HCT116 (cell line): ENCODE measurements at regions not wholly inside any gene's neighbourhood (a gene's known extent, or its start where the extent isn't known, plus 50 kb on each side); places are given as distances from the start of the nearest gene placed in this dataset.

Experiments used
- ATAC-seq: fragments of 200-7000 bp; cut with Tn5 transposase; 2 replicates; pipeline ENCODE4 v1.9.1; 2020; ENCODE audit warnings: mild to moderate bottlenecking, moderate library complexity
- BruUV-seq: library from RNA; stranded (reverse); fragments of 400-500 nt; replicated peaks from 2 replicates; lab custom pipeline; 2021; lab: Mats Ljungman, UMichigan
- CTCF ChIA-PET: fragments of 300-600 bp; sonication (Branson Sonifier 250); formaldehyde crosslinking; loops from one replicate; lab custom pipeline; 2021; ENCODE audit warnings: antibody characterized with exemption; lab: Charles Lee
- POLR2A ChIA-PET: fragments of 300-600, 350-600 bp; sonication (Branson Sonifier 250); formaldehyde crosslinking; loops from one replicate; lab custom pipeline; 2021; ENCODE audit warnings: antibody characterized with exemption; lab: Charles Lee
- RAD21 ChIA-PET, 2 experiments: fragments of 300-600 bp; sonication (Branson Sonifier 250); formaldehyde crosslinking; loops; one replicate each; lab custom pipeline; 2023; ENCODE audit warnings: low total read pairs in 2 of 2; ENCODE audit not compliant: uncharacterized antibody in 2 of 2, unreplicated experiment in 2 of 2, low non-redundant PET in 1 of 2; lab: Charles Lee
- DNase-seq: peaks from one replicate; pipeline ENCODE4 v3.0.0-alpha.2; 2010; ENCODE audit warnings: low read depth, low spot score
- H2AFZ ChIP-seq: fragments of 200-600 bp; shearing (Covaris generic), sonication (generic); 2 replicates; pipeline ENCODE4 v1.6.1; 2017; ENCODE audit warnings: low read depth, mixed run types, mixed read lengths, antibody characterized with exemption, low read length; ENCODE audit not compliant: poor library complexity, severe bottlenecking
- H3K27ac ChIP-seq: 2 replicates; pipeline ENCODE4 v1.5.1; 2012; ENCODE audit warnings: low read depth, low read length
- H3K27me3 ChIP-seq: fragments of 200-600 bp; sonication (generic); 2 replicates; pipeline ENCODE4 v1.6.1; 2016; ENCODE audit warnings: mixed run types, low read length, mixed read lengths; ENCODE audit not compliant: insufficient read depth
- H3K36me3 ChIP-seq, 2 experiments: fragments of 200-500 bp in 1 of 2; fragments of 200-600 bp in 1 of 2; sonication (Bioruptor generic) in 1 of 2; sonication (generic) in 1 of 2; 2 replicates each; pipeline versions ENCODE4 v1.5.1 to v1.6.1; 2014 to 2016; ENCODE audit warnings: low read length in 2 of 2, inconsistent platforms in 1 of 2, mixed read lengths in 1 of 2, mixed run types in 1 of 2; ENCODE audit not compliant: insufficient read depth in 2 of 2, control insufficient read depth in 1 of 2
- H3K4me1 ChIP-seq, 2 experiments: fragments of 200-600 bp in 1 of 2; sonication (generic) in 1 of 2; 2 replicates each; pipeline versions ENCODE4 v1.5.1 to v1.6.1; 2012 to 2017; ENCODE audit warnings: low read length in 2 of 2, inconsistent platforms in 1 of 2, mild to moderate bottlenecking in 1 of 2, mixed read lengths in 1 of 2, mixed run types in 1 of 2, moderate library complexity in 1 of 2; ENCODE audit not compliant: insufficient read depth in 2 of 2, control insufficient read depth in 1 of 2
- H3K4me2 ChIP-seq: fragments of 200-600 bp; sonication (generic); 2 replicates; pipeline ENCODE4 v1.6.1; 2017; ENCODE audit warnings: mixed run types, low read length, mixed read lengths
- H3K4me3 ChIP-seq, 2 experiments: fragments of 200-600 bp in 1 of 2; sonication (generic) in 1 of 2; replicated peaks in 1 of 2; 2 replicates each; pipeline ENCODE4 v1.5.1; 2011 to 2016; ENCODE audit warnings: low read length in 2 of 2, control low read depth in 1 of 2, low read depth in 1 of 2, mild to moderate bottlenecking in 1 of 2, mixed read lengths in 1 of 2, mixed run types in 1 of 2
- H3K79me2 ChIP-seq: fragments of 200-600 bp; sonication (generic); 2 replicates; pipeline ENCODE4 v1.6.1; 2017; ENCODE audit warnings: mild to moderate bottlenecking, mixed run types, low read length, moderate library complexity, mixed read lengths; ENCODE audit not compliant: insufficient read depth
- H3K9ac ChIP-seq: fragments of 200-600 bp; sonication (generic); 2 replicates; pipeline ENCODE4 v1.6.1; 2016; ENCODE audit warnings: low read length, mixed read lengths
- H3K9me2 ChIP-seq: fragments of 200-600 bp; sonication (generic), shearing (Covaris generic); 2 replicates; pipeline ENCODE4 v1.6.1; 2017; ENCODE audit warnings: mixed run types, mild to moderate bottlenecking, moderate library complexity; ENCODE audit not compliant: insufficient read depth
- H3K9me3 ChIP-seq, 2 experiments: fragments of 200-500 bp in 1 of 2; fragments of 200-600 bp in 1 of 2; sonication (Bioruptor generic) in 1 of 2; sonication (generic) in 1 of 2; 2 replicates each; pipeline ENCODE4 v1.6.1; 2014 to 2017; ENCODE audit warnings: low read length in 2 of 2, mixed read lengths in 2 of 2, inconsistent platforms in 1 of 2, low read depth in 1 of 2, mild to moderate bottlenecking in 1 of 2, mixed run types in 1 of 2, moderate library complexity in 1 of 2; ENCODE audit not compliant: control insufficient read depth in 1 of 2, insufficient read depth in 1 of 2
- H4K20me1 ChIP-seq: fragments of 200-600 bp; sonication (generic), shearing (Covaris generic); 2 replicates; pipeline ENCODE4 v1.6.1; 2017; ENCODE audit warnings: mixed run types, mild to moderate bottlenecking, moderate library complexity; ENCODE audit not compliant: insufficient read depth
- CBX3 ChIP-seq: IDR thresholded peaks from 2 replicates; pipeline ENCODE4 v1.6.1; 2012; ENCODE audit warnings: low read depth
- CEBPB ChIP-seq: IDR thresholded peaks from 2 replicates; pipeline ENCODE4 v1.6.1; 2012; ENCODE audit warnings: low read depth
- EGR1 ChIP-seq: IDR thresholded peaks from 2 replicates; pipeline ENCODE4 v1.6.1; 2012; ENCODE audit warnings: low read depth
- EZH2phosphoT487 ChIP-seq: fragments of 200-600 bp; IDR thresholded peaks from 2 replicates; pipeline ENCODE4 v1.6.1; 2018; ENCODE audit warnings: antibody characterized with exemption, borderline replicate concordance
- FOSL1 ChIP-seq: IDR thresholded peaks from 2 replicates; pipeline ENCODE4 v1.6.1; 2012; ENCODE audit warnings: low read depth
- JUND ChIP-seq: IDR thresholded peaks from 2 replicates; pipeline ENCODE4 v1.6.1; 2012
- POLR2A ChIP-seq: IDR thresholded peaks from 2 replicates; pipeline ENCODE4 v1.7.0; 2011; ENCODE audit warnings: borderline replicate concordance; ENCODE audit not compliant: insufficient read depth, insufficient read length; ENCODE audit errors: extremely low read depth
- POLR2AphosphoS5 ChIP-seq: IDR thresholded peaks from 2 replicates; pipeline ENCODE4 v1.6.1; 2011; ENCODE audit warnings: mild to moderate bottlenecking, low read depth, low read length, moderate library complexity
- RAD21 ChIP-seq: IDR thresholded peaks from 2 replicates; pipeline ENCODE4 v1.6.1; 2012; ENCODE audit warnings: low read depth, mild to moderate bottlenecking
- SIN3A ChIP-seq: IDR thresholded peaks from 2 replicates; pipeline ENCODE4 v1.6.1; 2012; ENCODE audit warnings: low read depth
- SP1 ChIP-seq: IDR thresholded peaks from 2 replicates; pipeline ENCODE4 v1.6.1; 2012; ENCODE audit warnings: low read depth
- TCF7L2 ChIP-seq: IDR thresholded peaks from 2 replicates; pipeline ENCODE4 v1.7.0; 2011; ENCODE audit warnings: borderline replicate concordance, inconsistent platforms; ENCODE audit not compliant: insufficient read depth, insufficient read length; ENCODE audit errors: extremely low read depth
- YY1 ChIP-seq: IDR thresholded peaks from 2 replicates; pipeline ENCODE4 v1.6.1; 2011; ENCODE audit warnings: low read length, low read depth, moderate library complexity, mild to moderate bottlenecking; ENCODE audit not compliant: insufficient replicate concordance; ENCODE audit errors: extremely low read depth
- ZFX ChIP-seq: fragments of 450-650 bp; IDR thresholded peaks from 2 replicates; pipeline ENCODE4 v1.6.1; 2017
- ZNF274 ChIP-seq: fragments of 200-500 bp; sonication (Bioruptor generic); IDR thresholded peaks from 2 replicates; pipeline ENCODE4 v1.6.1; 2014; ENCODE audit warnings: mild to moderate bottlenecking, low read depth, low read length, inconsistent platforms
- intact Hi-C: fragments of 100-400 bp; cut with micrococcal nuclease; formaldehyde crosslinking; loops from 2 replicates; pipeline ENCODE4 v1.10.0; 2022
- TF ChIP-seq, protein P1 (sequence below), 3 experiments: fragments of 200-600 bp in 1 of 3; sonication (generic) in 1 of 3; IDR thresholded peaks in 2 of 3; conservative IDR thresholded peaks in 1 of 3; 2 replicates each; pipeline ENCODE4 v1.5.1; 2012 to 2017; ENCODE audit warnings: low read depth in 2 of 3, low read length in 2 of 3, antibody characterized with exemption in 1 of 3, borderline replicate concordance in 1 of 3, control low read depth in 1 of 3, mild to moderate bottlenecking in 1 of 3, mixed read lengths in 1 of 3, mixed run types in 1 of 3, moderate library complexity in 1 of 3; ENCODE audit not compliant: insufficient read depth in 1 of 3
- TF ChIP-seq, protein P2 (sequence below): IDR thresholded peaks from 2 replicates; pipeline ENCODE4 v1.6.1; 2012
- TF ChIP-seq, protein P3 (sequence below): IDR thresholded peaks from 2 replicates; pipeline ENCODE4 v1.6.1; 2012; ENCODE audit warnings: low read depth

DNA sequence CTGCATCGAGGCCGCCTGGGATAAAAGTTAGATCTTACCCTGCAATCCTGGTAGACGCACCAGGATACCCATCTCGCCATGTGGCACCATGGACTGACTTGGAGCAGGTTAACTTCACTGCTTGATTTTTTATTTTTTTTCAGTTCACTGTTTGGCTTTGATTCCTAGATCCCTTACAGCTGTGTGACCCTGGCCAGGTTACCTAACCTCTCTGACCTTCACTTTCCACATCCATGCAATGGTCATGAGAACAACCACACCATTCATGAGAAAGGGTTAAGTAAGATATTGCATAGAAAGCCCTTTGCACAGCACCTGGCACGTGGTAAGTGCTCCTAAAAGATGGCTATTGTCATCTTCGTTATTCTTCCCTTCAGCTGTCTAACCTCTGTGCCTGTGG is 230.5 kb downstream of the SOX9 start:
- CTCF ChIA-PET: interaction anchor here (1.3 kb wide), 1 partner anchor 12 kb away, joined by 6 read pairs; no protein-coding TSS in a partner anchor
- no peaks in the 10 kb centered on the region for H3K79me2 ChIP-seq
- POLR2A ChIA-PET: no interaction called here
- ATAC-seq: 0 out of 2 replicates have a peak, but pooled peaks have one; percentile 4
- H3K9ac ChIP-seq: no peak overlapping the region
- RAD21 ChIA-PET: no interaction called here
- intact Hi-C loops: no loop called here
- no peak for DNase-seq
- no peak overlapping the region for H2AFZ ChIP-seq
- H3K4me2 ChIP-seq: no peak overlapping the region
- H3K36me3 ChIP-seq: no peaks in the 10 kb centered on the region
- H4K20me1 ChIP-seq: no peaks in the 10 kb centered on the region
- no peak overlapping the region for H3K27ac ChIP-seq
- H3K4me1 ChIP-seq: peaks cover 0 to 5% of the 10 kb centered on the region in 2 experiments; a peak in 1 of 4 replicates
- no TSS peak for BruUV-seq
- peaks cover 0 to 12% of the 10 kb centered on the region in 2 experiments; a peak in 1 of 4 replicates for H3K9me3 ChIP-seq
- TF ChIP-seq POLR2AphosphoS5: no peak
- TF ChIP-seq ZFX: no peak
- no peak for TF ChIP-seq ZNF274
- TF ChIP-seq, protein P1, sequence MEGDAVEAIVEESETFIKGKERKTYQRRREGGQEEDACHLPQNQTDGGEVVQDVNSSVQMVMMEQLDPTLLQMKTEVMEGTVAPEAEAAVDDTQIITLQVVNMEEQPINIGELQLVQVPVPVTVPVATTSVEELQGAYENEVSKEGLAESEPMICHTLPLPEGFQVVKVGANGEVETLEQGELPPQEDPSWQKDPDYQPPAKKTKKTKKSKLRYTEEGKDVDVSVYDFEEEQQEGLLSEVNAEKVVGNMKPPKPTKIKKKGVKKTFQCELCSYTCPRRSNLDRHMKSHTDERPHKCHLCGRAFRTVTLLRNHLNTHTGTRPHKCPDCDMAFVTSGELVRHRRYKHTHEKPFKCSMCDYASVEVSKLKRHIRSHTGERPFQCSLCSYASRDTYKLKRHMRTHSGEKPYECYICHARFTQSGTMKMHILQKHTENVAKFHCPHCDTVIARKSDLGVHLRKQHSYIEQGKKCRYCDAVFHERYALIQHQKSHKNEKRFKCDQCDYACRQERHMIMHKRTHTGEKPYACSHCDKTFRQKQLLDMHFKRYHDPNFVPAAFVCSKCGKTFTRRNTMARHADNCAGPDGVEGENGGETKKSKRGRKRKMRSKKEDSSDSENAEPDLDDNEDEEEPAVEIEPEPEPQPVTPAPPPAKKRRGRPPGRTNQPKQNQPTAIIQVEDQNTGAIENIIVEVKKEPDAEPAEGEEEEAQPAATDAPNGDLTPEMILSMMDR (IDR thresholded peaks at IDR 0.05 in 2 of 3, conservative IDR thresholded peaks at IDR 0.05 in 1 of 3; ENCODE audit: borderline replicate concordance in 1 of 3, insufficient read depth in 1 of 3, low read depth in 2 of 3, low read length in 2 of 3): no peak
- no peak for TF ChIP-seq TCF7L2
- no peak for TF ChIP-seq EGR1
- no peak for TF ChIP-seq SP1
- TF ChIP-seq CBX3: no peak
- no peak for TF ChIP-seq FOSL1
- no peak for TF ChIP-seq RAD21
- no peak for TF ChIP-seq YY1
- TF ChIP-seq CEBPB: no peak
- no peak for TF ChIP-seq JUND
- TF ChIP-seq, protein P2, sequence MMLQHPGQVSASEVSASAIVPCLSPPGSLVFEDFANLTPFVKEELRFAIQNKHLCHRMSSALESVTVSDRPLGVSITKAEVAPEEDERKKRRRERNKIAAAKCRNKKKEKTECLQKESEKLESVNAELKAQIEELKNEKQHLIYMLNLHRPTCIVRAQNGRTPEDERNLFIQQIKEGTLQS: no peak
- TF ChIP-seq EZH2phosphoT487: no peak
- TF ChIP-seq, protein P3, sequence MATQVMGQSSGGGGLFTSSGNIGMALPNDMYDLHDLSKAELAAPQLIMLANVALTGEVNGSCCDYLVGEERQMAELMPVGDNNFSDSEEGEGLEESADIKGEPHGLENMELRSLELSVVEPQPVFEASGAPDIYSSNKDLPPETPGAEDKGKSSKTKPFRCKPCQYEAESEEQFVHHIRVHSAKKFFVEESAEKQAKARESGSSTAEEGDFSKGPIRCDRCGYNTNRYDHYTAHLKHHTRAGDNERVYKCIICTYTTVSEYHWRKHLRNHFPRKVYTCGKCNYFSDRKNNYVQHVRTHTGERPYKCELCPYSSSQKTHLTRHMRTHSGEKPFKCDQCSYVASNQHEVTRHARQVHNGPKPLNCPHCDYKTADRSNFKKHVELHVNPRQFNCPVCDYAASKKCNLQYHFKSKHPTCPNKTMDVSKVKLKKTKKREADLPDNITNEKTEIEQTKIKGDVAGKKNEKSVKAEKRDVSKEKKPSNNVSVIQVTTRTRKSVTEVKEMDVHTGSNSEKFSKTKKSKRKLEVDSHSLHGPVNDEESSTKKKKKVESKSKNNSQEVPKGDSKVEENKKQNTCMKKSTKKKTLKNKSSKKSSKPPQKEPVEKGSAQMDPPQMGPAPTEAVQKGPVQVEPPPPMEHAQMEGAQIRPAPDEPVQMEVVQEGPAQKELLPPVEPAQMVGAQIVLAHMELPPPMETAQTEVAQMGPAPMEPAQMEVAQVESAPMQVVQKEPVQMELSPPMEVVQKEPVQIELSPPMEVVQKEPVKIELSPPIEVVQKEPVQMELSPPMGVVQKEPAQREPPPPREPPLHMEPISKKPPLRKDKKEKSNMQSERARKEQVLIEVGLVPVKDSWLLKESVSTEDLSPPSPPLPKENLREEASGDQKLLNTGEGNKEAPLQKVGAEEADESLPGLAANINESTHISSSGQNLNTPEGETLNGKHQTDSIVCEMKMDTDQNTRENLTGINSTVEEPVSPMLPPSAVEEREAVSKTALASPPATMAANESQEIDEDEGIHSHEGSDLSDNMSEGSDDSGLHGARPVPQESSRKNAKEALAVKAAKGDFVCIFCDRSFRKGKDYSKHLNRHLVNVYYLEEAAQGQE: no peak
- TF ChIP-seq SIN3A: no peak
- no peak for TF ChIP-seq POLR2A
- H3K27me3 ChIP-seq: no peaks in the 10 kb centered on the region
- H3K9me2 ChIP-seq: no peaks in the 10 kb centered on the region
- no peak overlapping the region for H3K4me3 ChIP-seq
